Naive B cell (primary cell): ENCODE measurements at regions not wholly inside any gene's neighbourhood (a gene's known extent, or its start where the extent isn't known, plus 50 kb on each side); places are given as distances from the start of the nearest gene placed in this dataset.

Source experiments
- ATAC-seq, 2 donors: fragments of 150-1000 bp; cut with Tn5 transposase; 2 replicates each; pipeline ENCODE4 v1.10.0; 2021; ENCODE audit warnings: low read depth in 2 of 2, mild to moderate bottlenecking in 2 of 2, moderate library complexity in 2 of 2
- DNase-seq: peaks from one replicate; pipeline ENCODE4 v3.0.0; 2022
- H3K27ac Mint-ChIP-seq, 6 donors: one replicate each; pipeline ENCODE4 v1.8.0; 2020 to 2022; ENCODE audit warnings: mild to moderate bottlenecking in 6 of 6, mixed read lengths in 6 of 6, moderate library complexity in 5 of 6, inconsistent platforms in 2 of 6
- H3K27me3 Mint-ChIP-seq, 3 donors: one replicate each; pipeline ENCODE4 v1.8.0; 2021 to 2022; ENCODE audit warnings: mixed read lengths in 3 of 3, mild to moderate bottlenecking in 1 of 3
- H3K36me3 Mint-ChIP-seq, 2 donors: one replicate each; pipeline ENCODE4 v1.8.0; 2020 to 2022; ENCODE audit warnings: mixed read lengths in 2 of 2, inconsistent platforms in 1 of 2, mild to moderate bottlenecking in 1 of 2
- H3K4me1 Mint-ChIP-seq, 3 donors: one replicate each; pipeline ENCODE4 v1.8.0; 2020 to 2022; ENCODE audit warnings: mixed read lengths in 3 of 3, inconsistent platforms in 1 of 3, mild to moderate bottlenecking in 1 of 3, moderate library complexity in 1 of 3
- H3K4me3 Mint-ChIP-seq, 8 donors: one replicate each; pipeline ENCODE4 v1.8.0; 2020 to 2022; ENCODE audit warnings: mild to moderate bottlenecking in 8 of 8, mixed read lengths in 8 of 8, moderate library complexity in 8 of 8, inconsistent platforms in 2 of 8
- H3K9me3 Mint-ChIP-seq, 7 donors: one replicate each; pipeline ENCODE4 v1.8.0; 2020 to 2022; ENCODE audit warnings: mixed read lengths in 7 of 7, mild to moderate bottlenecking in 5 of 7, inconsistent platforms in 2 of 7, moderate library complexity in 1 of 7

GRCh38 chr7:97506728-97507127, 225.2 kb upstream of the TAC1 start:
- Mint-ChIP-seq H3K27me3 (peaks cover 0 to 5% (median 0%) of the 10 kb centered on the region in 3 donors), H3K4me1 (no peaks in the 10 kb centered on the region), H3K9me3 (peaks cover 0 to 7% (median 0%) of the 10 kb centered on the region in 7 donors), H3K36me3 (no peaks in the 10 kb centered on the region), H3K4me3 (no peak overlapping the region), H3K27ac (no peak overlapping the region)
- DNase-seq (no peak), ATAC-seq (no peak)

GRCh38 chr7:97512441-97513207, 219.3 kb upstream of the TAC1 start:
- Mint-ChIP-seq H3K9me3 (peaks cover 0 to 5% (median 0%) of the 10 kb centered on the region in 7 donors), H3K4me1 (no peaks in the 10 kb centered on the region), H3K36me3 (no peaks in the 10 kb centered on the region), H3K4me3 (no peak overlapping the region), H3K27ac (no peak overlapping the region), H3K27me3 (peaks cover 0 to 5% (median 0%) of the 10 kb centered on the region in 3 donors)
- ATAC-seq (no peak), DNase-seq (no peak)

DNA sequence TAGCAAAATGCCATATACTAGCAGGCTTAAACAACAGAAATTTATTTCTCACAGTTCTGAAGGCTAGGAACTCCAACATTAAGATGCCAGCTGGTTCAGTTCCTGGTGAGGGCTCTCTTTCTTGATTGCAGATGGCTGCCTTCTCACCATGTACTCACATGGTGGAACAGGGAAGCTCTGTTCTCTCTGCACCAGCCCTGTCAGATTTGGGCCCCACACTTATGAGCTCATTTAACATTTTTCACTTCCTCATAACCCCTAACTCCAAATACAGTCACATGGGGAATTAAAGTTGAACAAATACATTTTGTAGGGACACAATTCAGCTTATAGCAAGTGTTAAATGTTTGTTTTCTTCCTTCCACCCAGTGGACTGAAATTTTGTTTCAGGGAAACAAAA, 218.6 kb upstream of the TAC1 start:
- ATAC-seq: no peak
- no peaks in the 10 kb centered on the region for H3K36me3 Mint-ChIP-seq
- H3K9me3 Mint-ChIP-seq: peaks cover 0 to 5% (median 0%) of the 10 kb centered on the region in 7 donors
- no peak overlapping the region for H3K4me3 Mint-ChIP-seq
- H3K27ac Mint-ChIP-seq: no peak overlapping the region
- DNase-seq: no peak
- H3K4me1 Mint-ChIP-seq: no peaks in the 10 kb centered on the region
- H3K27me3 Mint-ChIP-seq: peaks cover 0 to 5% (median 0%) of the 10 kb centered on the region in 3 donors

GRCh38 chr7:97541188-97541587, 190.7 kb upstream of the TAC1 start:
- no peak for DNase-seq
- Mint-ChIP-seq H3K27ac (no peak overlapping the region), H3K4me3 (no peak overlapping the region), H3K36me3 (no peaks in the 10 kb centered on the region), H3K9me3 (peaks cover 0 to 20% (median 10%) of the 10 kb centered on the region in 7 donors), H3K27me3 (no peaks in the 10 kb centered on the region), H3K4me1 (no peaks in the 10 kb centered on the region)
- no peak for ATAC-seq

- Mint-ChIP-seq H3K9me3 (peaks cover 15 to 34% (median 19%) of the 10 kb centered on the region in 7 donors), H3K27me3 (no peaks in the 10 kb centered on the region), H3K36me3 (peaks cover 0 to 14% of the 10 kb centered on the region in 2 donors), H3K27ac (no peak overlapping the region), H3K4me3 (no peak overlapping the region), H3K4me1 (no peaks in the 10 kb centered on the region)
- DNase-seq: no peak
- ATAC-seq: no peak
Measured at GRCh38 chr7:97555857-97556421, 175.9 kb upstream of the TAC1 start.

DNA sequence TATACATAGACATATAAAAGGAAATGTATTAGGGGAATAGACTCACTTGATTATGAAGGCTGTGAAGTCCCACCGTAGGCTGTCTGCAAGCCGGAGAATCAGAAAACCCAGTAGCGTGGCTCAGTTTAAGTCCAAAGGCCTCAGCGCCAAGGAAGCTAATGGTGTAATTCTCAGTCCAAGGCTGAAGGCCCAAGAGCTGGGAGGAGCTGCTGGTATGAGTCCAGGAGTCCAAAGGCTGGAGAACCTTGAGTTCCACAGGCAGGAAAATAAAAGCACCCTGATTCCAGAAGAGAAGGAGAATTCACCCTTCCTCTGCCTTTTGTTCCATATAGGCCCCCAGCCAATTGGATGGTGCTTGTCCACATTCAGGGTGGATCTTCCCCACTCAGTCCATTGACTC, 166.2 kb upstream of the TAC1 start:
- DNase-seq (no peak), ATAC-seq (no peak)
- Mint-ChIP-seq H3K4me3 (no peak overlapping the region), H3K36me3 (no peaks in the 10 kb centered on the region), H3K4me1 (no peaks in the 10 kb centered on the region), H3K27me3 (no peaks in the 10 kb centered on the region), H3K27ac (no peak overlapping the region), H3K9me3 (peaks cover 0 to 23% (median 9%) of the 10 kb centered on the region in 7 donors)

- Mint-ChIP-seq H3K9me3 (peaks cover 0 to 7% (median 0%) of the 10 kb centered on the region in 7 donors), H3K36me3 (no peaks in the 10 kb centered on the region), H3K27ac (no peak overlapping the region), H3K4me3 (no peak overlapping the region), H3K27me3 (no peaks in the 10 kb centered on the region), H3K4me1 (no peaks in the 10 kb centered on the region)
- ATAC-seq: no peak
- no peak for DNase-seq
Measured at GRCh38 chr7:97573065-97573464, 158.8 kb upstream of the TAC1 start.

- Mint-ChIP-seq H3K9me3 (peaks cover 0 to 5% (median 0%) of the 10 kb centered on the region in 7 donors), H3K27me3 (no peaks in the 10 kb centered on the region), H3K27ac (no peak overlapping the region), H3K4me3 (no peak overlapping the region), H3K36me3 (no peaks in the 10 kb centered on the region), H3K4me1 (no peaks in the 10 kb centered on the region)
- DNase-seq (no peak), ATAC-seq (no peak)
Measured at GRCh38 chr7:97576043-97576442, 155.8 kb upstream of the TAC1 start.

DNA sequence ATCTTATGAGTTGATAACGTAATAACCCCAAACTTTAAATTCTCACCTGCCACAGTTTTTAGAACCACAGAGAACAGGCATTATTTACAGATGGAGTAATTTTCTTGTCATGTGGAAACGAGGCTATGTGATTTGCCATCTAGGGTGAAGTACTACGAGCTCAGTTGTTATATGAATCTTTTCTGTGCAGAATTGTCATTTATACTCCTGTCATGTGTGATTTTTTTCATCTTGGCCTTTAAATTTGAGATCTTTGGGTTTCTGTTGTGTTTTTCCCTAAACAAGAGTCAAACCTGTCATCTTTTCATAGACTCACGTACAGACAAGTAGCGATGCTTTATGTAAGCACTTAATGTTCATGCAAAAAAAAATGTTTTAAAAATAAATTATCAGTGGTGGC, 153.7 kb upstream of the TAC1 start:
- H3K4me3 Mint-ChIP-seq: no peak overlapping the region
- no peaks in the 10 kb centered on the region for H3K36me3 Mint-ChIP-seq
- peaks cover 0 to 20% (median 10%) of the 10 kb centered on the region in 7 donors for H3K9me3 Mint-ChIP-seq
- DNase-seq (no peak), ATAC-seq (no peak)
- no peaks in the 10 kb centered on the region for H3K4me1 Mint-ChIP-seq
- no peak overlapping the region for H3K27ac Mint-ChIP-seq
- no peaks in the 10 kb centered on the region for H3K27me3 Mint-ChIP-seq

DNA sequence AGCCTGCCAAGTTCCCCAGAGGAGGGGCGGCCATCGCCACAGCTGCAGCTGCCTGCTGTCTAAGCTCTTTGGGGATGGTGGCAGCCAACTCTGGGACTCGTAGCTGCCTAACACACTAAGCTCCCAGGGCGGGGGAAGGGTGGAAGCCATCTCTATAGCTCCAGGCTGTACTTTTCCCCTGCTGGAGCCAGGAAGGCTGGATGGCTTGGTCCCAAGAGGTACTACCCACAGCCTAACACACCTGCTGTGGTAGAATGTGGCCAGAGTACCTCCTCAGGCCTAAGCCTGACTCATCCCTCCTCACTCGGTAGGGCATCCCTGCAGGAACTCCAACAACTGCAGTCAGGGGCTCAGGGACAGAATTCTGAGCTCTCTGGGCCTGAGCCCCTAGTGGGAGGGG, 151.7 kb upstream of the TAC1 start:
- no peaks in the 10 kb centered on the region for H3K36me3 Mint-ChIP-seq
- no peak for DNase-seq
- peaks cover 4 to 33% (median 10%) of the 10 kb centered on the region in 7 donors for H3K9me3 Mint-ChIP-seq
- no peaks in the 10 kb centered on the region for H3K27me3 Mint-ChIP-seq
- no peak for ATAC-seq
- no peak overlapping the region for H3K27ac Mint-ChIP-seq
- no peak overlapping the region for H3K4me3 Mint-ChIP-seq
- no peaks in the 10 kb centered on the region for H3K4me1 Mint-ChIP-seq

GRCh38 chr7:97595439-97595838, 136.4 kb upstream of the TAC1 start:
- Mint-ChIP-seq H3K4me1 (no peaks in the 10 kb centered on the region), H3K9me3 (peaks cover 0 to 8% (median 2%) of the 10 kb centered on the region in 7 donors), H3K4me3 (no peak overlapping the region), H3K27ac (no peak overlapping the region), H3K36me3 (no peaks in the 10 kb centered on the region), H3K27me3 (peaks cover 0 to 4% (median 0%) of the 10 kb centered on the region in 3 donors)
- no peak for ATAC-seq
- DNase-seq: no peak

- Mint-ChIP-seq H3K36me3 (no peaks in the 10 kb centered on the region), H3K27me3 (peaks cover 0 to 4% (median 0%) of the 10 kb centered on the region in 3 donors), H3K9me3 (peaks cover 0 to 3% (median 0%) of the 10 kb centered on the region in 7 donors), H3K27ac (no peak overlapping the region), H3K4me3 (no peak overlapping the region), H3K4me1 (no peaks in the 10 kb centered on the region)
- DNase-seq: no peak
- no peak for ATAC-seq
Measured at GRCh38 chr7:97601931-97602457, 129.9 kb upstream of the TAC1 start.

DNA sequence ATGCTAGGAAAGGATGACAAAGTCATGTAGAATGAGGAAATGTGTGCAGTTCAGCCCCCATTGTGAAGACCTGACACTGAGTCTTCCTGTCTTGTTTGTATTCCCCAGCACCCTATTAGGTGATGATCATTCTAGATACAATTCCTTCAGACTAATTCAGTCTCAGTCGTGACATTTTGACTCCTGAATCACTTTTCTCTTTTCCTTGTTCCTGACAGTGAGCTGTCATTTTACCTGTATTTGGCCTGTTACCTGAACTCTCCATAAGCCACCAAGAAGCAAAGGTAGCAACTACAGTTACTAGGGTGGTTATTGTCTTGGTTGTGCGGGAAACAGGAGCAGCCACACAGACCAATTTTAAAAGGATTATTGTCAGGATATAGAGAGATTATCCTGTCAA, 111.4 kb upstream of the TAC1 start:
- no peak overlapping the region for H3K27ac Mint-ChIP-seq

DNA sequence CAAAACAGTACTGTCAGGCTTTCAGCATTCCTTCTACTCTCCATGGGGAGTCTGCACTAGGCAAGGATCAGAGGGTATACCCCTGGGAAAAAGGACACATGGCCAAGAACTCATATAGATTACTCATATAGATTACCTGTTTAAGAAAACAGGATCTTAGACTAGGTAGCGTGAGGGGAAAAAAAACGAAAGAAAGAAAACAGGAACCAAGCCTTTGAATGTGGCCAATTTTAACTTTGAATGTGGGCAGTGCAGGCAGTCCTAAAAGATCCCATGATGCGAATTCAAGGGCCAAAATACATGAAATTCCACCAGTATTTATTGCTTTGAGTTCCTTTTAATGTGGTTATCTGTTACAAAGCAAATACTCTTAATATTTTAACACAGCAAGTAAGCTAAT, 108.6 kb upstream of the TAC1 start:
- peaks cover 0 to 10% (median 0%) of the 10 kb centered on the region in 3 donors for H3K27me3 Mint-ChIP-seq
- ATAC-seq (no peak), DNase-seq (no peak)
- H3K4me1 Mint-ChIP-seq: no peaks in the 10 kb centered on the region
- peaks cover 2 to 17% (median 9%) of the 10 kb centered on the region in 7 donors for H3K9me3 Mint-ChIP-seq
- no peak overlapping the region for H3K4me3 Mint-ChIP-seq
- H3K36me3 Mint-ChIP-seq: no peaks in the 10 kb centered on the region
- H3K27ac Mint-ChIP-seq: no peak overlapping the region

More for the DNA sequence above, 111.4 kb upstream of the TAC1 start:
- Mint-ChIP-seq H3K4me1 (no peaks in the 10 kb centered on the region), H3K4me3 (no peak overlapping the region), H3K27me3 (peaks cover 0 to 4% (median 0%) of the 10 kb centered on the region in 3 donors), H3K9me3 (peaks cover 0 to 5% (median 4%) of the 10 kb centered on the region in 7 donors), H3K36me3 (no peaks in the 10 kb centered on the region)
- no peak for DNase-seq
- ATAC-seq: no peak
